Endothelial cell of umbilical vein (primary cell): ENCODE measurements at regions not wholly inside any gene's neighbourhood (a gene's known extent, or its start where the extent isn't known, plus 50 kb on each side); places are given as distances from the start of the nearest gene placed in this dataset.

Experiments used
- BruUV-seq: library from RNA; stranded (reverse); fragments of 400-500 nt; replicated peaks from 2 replicates; lab custom pipeline; 2021; lab: Mats Ljungman, UMichigan
- CTCF ChIA-PET: fragments of 300-600, 350-600 bp; sonication (Branson Sonifier 250); formaldehyde crosslinking; loops from one replicate; lab custom pipeline; 2021; ENCODE audit warnings: antibody characterized with exemption, inconsistent platforms; lab: Charles Lee
- POLR2A ChIA-PET: fragments of 300-600, 350-600 bp; sonication (Branson Sonifier 250); formaldehyde crosslinking; loops from one replicate; lab custom pipeline; 2021; ENCODE audit warnings: antibody characterized with exemption, inconsistent platforms; lab: Charles Lee
- DNase-seq: peaks from one replicate; pipeline ENCODE4 v3.0.0-alpha.2; 2011; ENCODE audit warnings: low read depth, low spot score
- FAIRE-seq: peaks from 2 replicates; lab custom pipeline; 2011; peaks lifted over from hg19 to GRCh38; lab: Jason Lieb, UNC
- H2AFZ ChIP-seq: 2 replicates; pipeline ENCODE4 v1.6.0; 2012; ENCODE audit warnings: low read depth, low read length, control low read depth, inconsistent platforms
- H3K27ac ChIP-seq: 2 replicates; pipeline ENCODE4 v1.5.1; 2011; ENCODE audit warnings: low read depth, mild to moderate bottlenecking, control low read depth, low read length, moderate library complexity; ENCODE audit not compliant: insufficient read depth
- H3K27me3 ChIP-seq, 2 experiments: 2 replicates each; pipeline versions ENCODE4 v1.6.0 to v1.6.1; 2011; ENCODE audit warnings: low read length in 2 of 2, mixed read lengths in 1 of 2; ENCODE audit not compliant: control insufficient read depth in 2 of 2, insufficient read depth in 2 of 2
- H3K36me3 ChIP-seq, 2 experiments: 2 replicates in 1 of 2; 3 replicates in 1 of 2; pipeline ENCODE4 v1.5.1; 2011; ENCODE audit warnings: low read length in 2 of 2, mild to moderate bottlenecking in 1 of 2, moderate library complexity in 1 of 2; ENCODE audit not compliant: control insufficient read depth in 2 of 2, insufficient read depth in 2 of 2; ENCODE audit errors: extremely low read depth in 1 of 2
- H3K4me1 ChIP-seq: 3 replicates; pipeline ENCODE4 v1.5.1; 2011; ENCODE audit warnings: mild to moderate bottlenecking, low read length; ENCODE audit not compliant: control insufficient read depth, insufficient read depth; ENCODE audit errors: extremely low read depth
- H3K4me2 ChIP-seq: 2 replicates; pipeline ENCODE4 v1.6.1; 2011; ENCODE audit warnings: low read length, control low read depth, mixed read lengths; ENCODE audit not compliant: insufficient read depth
- H3K4me3 ChIP-seq, 3 experiments: fragments of 200-600 bp in 1 of 3; sonication (generic), shearing (Covaris generic) in 1 of 3; replicated peaks in 1 of 3; 2 replicates each; pipeline ENCODE4 v1.5.1; 2011 to 2016; ENCODE audit warnings: control low read depth in 3 of 3, low read length in 3 of 3, mild to moderate bottlenecking in 2 of 3, inconsistent platforms in 1 of 3, low read depth in 1 of 3, moderate library complexity in 1 of 3; ENCODE audit not compliant: insufficient read depth in 1 of 3
- H3K79me2 ChIP-seq: 2 replicates; pipeline ENCODE4 v1.6.0; 2012; ENCODE audit warnings: low read length, inconsistent platforms; ENCODE audit not compliant: control insufficient read depth, insufficient read depth
- H3K9ac ChIP-seq: replicated peaks from 2 replicates; pipeline ENCODE3; 2011; ENCODE audit warnings: low read length, control low read depth; ENCODE audit not compliant: insufficient read depth; ENCODE audit errors: extremely low read depth
- H3K9me1 ChIP-seq: replicated peaks from 3 replicates; pipeline ENCODE4 v1.6.0; 2011; ENCODE audit warnings: mild to moderate bottlenecking, low read length; ENCODE audit not compliant: control insufficient read depth, insufficient read depth; ENCODE audit errors: extremely low read depth
- H3K9me3 ChIP-seq: replicated peaks from 2 replicates; pipeline ENCODE4 v1.5.1; 2012; ENCODE audit warnings: low read length, inconsistent platforms; ENCODE audit not compliant: control insufficient read depth, insufficient read depth
- H4K20me1 ChIP-seq: replicated peaks from 2 replicates; pipeline ENCODE3; 2011; ENCODE audit warnings: mild to moderate bottlenecking, low read length; ENCODE audit not compliant: control insufficient read depth, insufficient read depth; ENCODE audit errors: extremely low read depth
- EZH2 ChIP-seq: IDR thresholded peaks from 2 replicates; pipeline ENCODE4 v1.6.1; 2012; ENCODE audit warnings: borderline replicate concordance, low read depth, mild to moderate bottlenecking, moderate library complexity, low read length, inconsistent platforms; ENCODE audit not compliant: severe bottlenecking
- FOS ChIP-seq: IDR thresholded peaks from 2 replicates; pipeline ENCODE4 v1.6.1; 2011; ENCODE audit warnings: mild to moderate bottlenecking, low read length, moderate library complexity, borderline replicate concordance; ENCODE audit not compliant: insufficient read depth
- GATA2 ChIP-seq: IDR thresholded peaks from 2 replicates; pipeline ENCODE4 v1.7.0; 2011; ENCODE audit warnings: low read depth, mild to moderate bottlenecking, moderate library complexity, mixed read lengths, low read length; ENCODE audit not compliant: insufficient read length, insufficient read depth
- JUN ChIP-seq: IDR thresholded peaks from 2 replicates; pipeline ENCODE4 v1.6.1; 2011; ENCODE audit warnings: borderline replicate concordance, low read depth; ENCODE audit not compliant: insufficient read length, insufficient read depth
- MAX ChIP-seq: IDR thresholded peaks from 2 replicates; pipeline ENCODE4 v1.6.1; 2011; ENCODE audit not compliant: insufficient read depth, insufficient read length
- MYC ChIP-seq: IDR thresholded peaks from one replicate; pipeline ENCODE4 v1.6.1; 2011; ENCODE audit warnings: mild to moderate bottlenecking, low read depth, low read length
- POLR2A ChIP-seq: IDR thresholded peaks from 2 replicates; pipeline ENCODE4 v1.6.1; 2012; ENCODE audit warnings: low read depth, mild to moderate bottlenecking, control low read depth, low read length
- POLR2AphosphoS5 ChIP-seq: IDR thresholded peaks from 2 replicates; pipeline ENCODE4 v1.6.1; 2012; ENCODE audit warnings: low read depth, mild to moderate bottlenecking, control low read depth, low read length, moderate library complexity; ENCODE audit not compliant: insufficient read depth
- dilution Hi-C: fragments of 300-500 bp; cut with MboI; formaldehyde crosslinking; loops from one replicate; pipeline ENCODE4 v1.15.0; 2019; ENCODE audit warnings: low sequenced_read_pairs; ENCODE audit not compliant: extremely low pct_ligation_motif_present
- intact Hi-C: fragments of 100-400 bp; cut with micrococcal nuclease; formaldehyde crosslinking; loops from one replicate; pipeline ENCODE4 v1.10.0; 2022
- TF ChIP-seq, protein P1 (sequence below), 2 donors: IDR thresholded peaks; 1 replicate in 1 of 2; 2 replicates in 1 of 2; pipeline ENCODE4 v1.5.1; 2011; ENCODE audit warnings: low read length in 2 of 2, mild to moderate bottlenecking in 2 of 2, moderate library complexity in 2 of 2, control low read depth in 1 of 2, inconsistent platforms in 1 of 2, low read depth in 1 of 2; ENCODE audit not compliant: insufficient read depth in 1 of 2; ENCODE audit errors: extremely low read depth in 1 of 2

DNA sequence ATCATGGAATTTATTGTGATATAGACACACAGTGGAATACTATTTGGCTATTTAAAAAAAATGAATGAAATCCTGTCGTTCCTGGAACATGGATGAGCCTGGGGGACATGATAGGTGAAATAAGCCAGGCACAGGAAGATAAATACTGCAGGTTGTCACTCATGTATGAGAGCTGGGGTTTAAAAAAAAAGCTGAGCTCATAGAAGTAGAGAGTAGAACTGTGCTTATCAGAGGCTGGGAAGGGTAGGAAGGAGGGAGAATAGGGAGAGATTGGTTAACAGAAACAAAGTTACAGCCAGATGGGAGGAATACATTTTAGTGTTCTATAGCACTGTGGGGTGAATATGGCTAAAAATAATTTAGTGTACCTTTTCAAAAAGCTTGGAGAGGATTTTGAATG is 200.6 kb upstream of the NR4A3 start:
- DNase-seq, result no peak
- no peaks in the 10 kb centered on the region for H4K20me1 ChIP-seq
- dilution Hi-C loops, result no loop called here
- H3K4me1 ChIP-seq, result no peaks in the 10 kb centered on the region
- H3K27ac ChIP-seq, result no peak overlapping the region
- no peak overlapping the region for H2AFZ ChIP-seq
- no peak overlapping the region for H3K4me2 ChIP-seq
- H3K79me2 ChIP-seq, result no peaks in the 10 kb centered on the region
- no peaks in the 10 kb centered on the region for H3K27me3 ChIP-seq
- no peaks in the 10 kb centered on the region for H3K36me3 ChIP-seq
- no peaks in the 10 kb centered on the region for H3K9me3 ChIP-seq
- no peaks in the 10 kb centered on the region for H3K9me1 ChIP-seq
- H3K4me3 ChIP-seq, result no peak overlapping the region
- TF ChIP-seq MAX, result no peak
- TF ChIP-seq GATA2, result no peak
- TF ChIP-seq POLR2A, result no peak
- TF ChIP-seq, protein P1, sequence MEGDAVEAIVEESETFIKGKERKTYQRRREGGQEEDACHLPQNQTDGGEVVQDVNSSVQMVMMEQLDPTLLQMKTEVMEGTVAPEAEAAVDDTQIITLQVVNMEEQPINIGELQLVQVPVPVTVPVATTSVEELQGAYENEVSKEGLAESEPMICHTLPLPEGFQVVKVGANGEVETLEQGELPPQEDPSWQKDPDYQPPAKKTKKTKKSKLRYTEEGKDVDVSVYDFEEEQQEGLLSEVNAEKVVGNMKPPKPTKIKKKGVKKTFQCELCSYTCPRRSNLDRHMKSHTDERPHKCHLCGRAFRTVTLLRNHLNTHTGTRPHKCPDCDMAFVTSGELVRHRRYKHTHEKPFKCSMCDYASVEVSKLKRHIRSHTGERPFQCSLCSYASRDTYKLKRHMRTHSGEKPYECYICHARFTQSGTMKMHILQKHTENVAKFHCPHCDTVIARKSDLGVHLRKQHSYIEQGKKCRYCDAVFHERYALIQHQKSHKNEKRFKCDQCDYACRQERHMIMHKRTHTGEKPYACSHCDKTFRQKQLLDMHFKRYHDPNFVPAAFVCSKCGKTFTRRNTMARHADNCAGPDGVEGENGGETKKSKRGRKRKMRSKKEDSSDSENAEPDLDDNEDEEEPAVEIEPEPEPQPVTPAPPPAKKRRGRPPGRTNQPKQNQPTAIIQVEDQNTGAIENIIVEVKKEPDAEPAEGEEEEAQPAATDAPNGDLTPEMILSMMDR (IDR thresholded peaks at IDR 0.05; ENCODE audit: extremely low read depth in 1 of 2, insufficient read depth in 1 of 2, low read depth in 1 of 2, low read length in 2 of 2), result no peak
- TF ChIP-seq MYC, result no peak
- no peak for TF ChIP-seq FOS
- TF ChIP-seq POLR2AphosphoS5, result no peak
- TF ChIP-seq EZH2, result no peak
- TF ChIP-seq JUN, result no peak
- intact Hi-C loops, result no loop called here
- POLR2A ChIA-PET, result no interaction called here
- no peak overlapping the region for H3K9ac ChIP-seq
- BruUV-seq, result no TSS peak
- no peak for FAIRE-seq
- CTCF ChIA-PET, result no interaction called here
